AG04449 (cell line): ENCODE measurements at regions not wholly inside any gene's neighbourhood (a gene's known extent, or its start where the extent isn't known, plus 50 kb on each side); places are given as distances from the start of the nearest gene placed in this dataset.

Experiments
- CTCF ChIA-PET: fragments of 350-600 bp; formaldehyde crosslinking; extraction: SDS; loops from one replicate; lab custom pipeline; 2021; ENCODE audit warnings: antibody characterized with exemption; lab: Yijun Ruan, JAX
- POLR2A ChIA-PET: fragments of 400-600, 350-600 bp; formaldehyde crosslinking; extraction: SDS; loops from one replicate; lab custom pipeline; 2020; ENCODE audit warnings: antibody characterized with exemption, inconsistent platforms; lab: Yijun Ruan, JAX
- DNase-seq: peaks from one replicate; pipeline ENCODE4 v3.0.0-alpha.2; 2010; ENCODE audit warnings: low read depth, low spot score
- H3K4me3 ChIP-seq: 2 replicates; pipeline ENCODE4 v1.5.1; 2011; ENCODE audit warnings: low read depth, mild to moderate bottlenecking, control low read depth, low read length
- TF ChIP-seq, protein P1 (sequence below): IDR thresholded peaks from one replicate; pipeline ENCODE4 v1.5.1; 2011; ENCODE audit warnings: mild to moderate bottlenecking, moderate library complexity, low read length, control low read depth, inconsistent platforms; ENCODE audit not compliant: insufficient read depth; ENCODE audit errors: missing control alignments

DNA sequence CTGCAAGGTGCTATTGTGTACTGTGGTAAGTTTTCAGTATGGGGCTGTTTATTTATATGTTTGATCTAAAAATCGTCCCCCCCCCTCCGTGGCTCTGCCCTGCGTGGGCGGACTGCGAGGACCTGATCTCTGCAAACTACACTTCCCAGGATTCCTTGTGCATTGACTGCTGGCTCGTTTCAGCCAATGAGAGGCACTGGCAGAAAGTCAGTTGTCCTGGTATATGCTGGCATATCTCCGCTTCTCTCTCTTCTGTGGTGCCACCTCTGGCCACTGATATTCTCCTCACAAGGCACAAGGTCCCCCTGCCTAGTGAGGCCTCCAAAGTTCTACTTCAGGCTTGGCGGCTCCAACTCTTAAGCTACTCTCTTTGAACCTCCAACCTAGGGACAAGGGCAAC is 168.8 kb upstream of the ZFP42 start:
- TF ChIP-seq, protein P1, sequence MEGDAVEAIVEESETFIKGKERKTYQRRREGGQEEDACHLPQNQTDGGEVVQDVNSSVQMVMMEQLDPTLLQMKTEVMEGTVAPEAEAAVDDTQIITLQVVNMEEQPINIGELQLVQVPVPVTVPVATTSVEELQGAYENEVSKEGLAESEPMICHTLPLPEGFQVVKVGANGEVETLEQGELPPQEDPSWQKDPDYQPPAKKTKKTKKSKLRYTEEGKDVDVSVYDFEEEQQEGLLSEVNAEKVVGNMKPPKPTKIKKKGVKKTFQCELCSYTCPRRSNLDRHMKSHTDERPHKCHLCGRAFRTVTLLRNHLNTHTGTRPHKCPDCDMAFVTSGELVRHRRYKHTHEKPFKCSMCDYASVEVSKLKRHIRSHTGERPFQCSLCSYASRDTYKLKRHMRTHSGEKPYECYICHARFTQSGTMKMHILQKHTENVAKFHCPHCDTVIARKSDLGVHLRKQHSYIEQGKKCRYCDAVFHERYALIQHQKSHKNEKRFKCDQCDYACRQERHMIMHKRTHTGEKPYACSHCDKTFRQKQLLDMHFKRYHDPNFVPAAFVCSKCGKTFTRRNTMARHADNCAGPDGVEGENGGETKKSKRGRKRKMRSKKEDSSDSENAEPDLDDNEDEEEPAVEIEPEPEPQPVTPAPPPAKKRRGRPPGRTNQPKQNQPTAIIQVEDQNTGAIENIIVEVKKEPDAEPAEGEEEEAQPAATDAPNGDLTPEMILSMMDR, result no peak
- DNase-seq, result no peak
- H3K4me3 ChIP-seq, result no peak overlapping the region
- ChIA-PET POLR2A (no interaction called here), CTCF (no interaction called here)

DNA sequence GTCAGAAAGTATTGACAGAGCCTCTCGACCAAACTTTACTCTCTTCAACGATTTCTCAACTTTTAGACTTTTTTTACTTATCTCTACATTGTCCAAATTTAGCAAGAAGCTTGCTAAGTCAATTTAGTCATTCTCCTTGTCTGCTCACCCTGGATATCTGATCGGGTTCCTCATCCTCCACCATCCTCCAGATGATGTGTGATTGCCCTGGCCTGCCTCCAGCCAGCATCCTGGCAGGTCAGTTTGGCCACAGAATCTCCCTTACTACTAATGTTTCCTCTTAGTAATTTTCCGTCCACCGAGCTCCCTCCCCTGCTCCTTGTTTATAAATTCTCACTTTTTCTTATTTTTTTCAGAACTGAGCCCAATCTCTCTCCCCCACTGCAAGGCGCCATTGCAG is 167.9 kb upstream of the ZFP42 start:
- no peak for DNase-seq
- H3K4me3 ChIP-seq, result no peak overlapping the region
- TF ChIP-seq, protein P1, result no peak
- ChIA-PET POLR2A (interaction anchor here (0.6 kb wide), 1 partner anchor 1195 kb away, joined by 3 read pairs; no protein-coding TSS in a partner anchor), CTCF (no interaction called here)

DNA sequence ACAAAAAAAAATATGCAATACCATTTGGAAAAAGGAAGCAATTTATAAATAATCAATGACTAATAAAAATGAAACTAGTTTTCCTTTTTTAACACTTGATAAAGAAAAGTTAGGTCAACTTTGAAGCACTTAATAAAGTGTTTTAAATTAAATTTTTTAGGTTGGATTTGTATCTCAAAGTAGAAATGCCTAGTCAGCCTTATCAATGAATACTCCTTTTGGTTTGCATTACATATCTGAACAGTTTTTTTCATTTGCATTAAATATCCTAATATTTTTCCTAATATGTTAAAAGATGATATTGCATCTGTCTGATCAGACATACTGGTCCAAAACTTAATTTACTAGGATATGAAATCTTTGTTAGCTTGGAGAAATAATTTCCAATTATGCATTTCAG is 155.8 kb upstream of the ZFP42 start:
- H3K4me3 ChIP-seq, result no peak overlapping the region
- DNase-seq, result no peak
- POLR2A ChIA-PET, result no interaction called here
- TF ChIP-seq, protein P1, result no peak
- CTCF ChIA-PET, result no interaction called here

DNA sequence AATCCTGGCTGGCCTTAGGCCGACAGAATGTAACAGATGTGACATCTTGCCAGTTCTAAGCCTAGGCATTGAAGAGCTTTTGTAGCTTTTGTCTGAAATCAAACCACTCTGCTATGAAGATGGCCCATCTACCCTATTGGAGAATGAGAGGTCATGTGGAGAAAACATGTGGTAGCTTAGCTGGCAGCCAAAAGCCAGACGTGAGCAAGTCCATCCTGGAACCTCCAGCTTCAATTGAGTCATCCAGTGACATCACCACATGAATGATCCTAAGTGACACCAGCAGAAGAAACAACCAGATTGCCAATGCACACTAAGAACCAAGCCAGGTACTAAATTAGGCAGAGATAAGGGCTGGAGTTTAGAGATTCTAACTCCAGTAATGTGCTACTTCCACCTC is 154.8 kb upstream of the ZFP42 start:
- CTCF ChIA-PET, result no interaction called here
- no peak for DNase-seq
- H3K4me3 ChIP-seq, result no peak overlapping the region
- POLR2A ChIA-PET, result no interaction called here
- TF ChIP-seq, protein P1, result no peak

DNA sequence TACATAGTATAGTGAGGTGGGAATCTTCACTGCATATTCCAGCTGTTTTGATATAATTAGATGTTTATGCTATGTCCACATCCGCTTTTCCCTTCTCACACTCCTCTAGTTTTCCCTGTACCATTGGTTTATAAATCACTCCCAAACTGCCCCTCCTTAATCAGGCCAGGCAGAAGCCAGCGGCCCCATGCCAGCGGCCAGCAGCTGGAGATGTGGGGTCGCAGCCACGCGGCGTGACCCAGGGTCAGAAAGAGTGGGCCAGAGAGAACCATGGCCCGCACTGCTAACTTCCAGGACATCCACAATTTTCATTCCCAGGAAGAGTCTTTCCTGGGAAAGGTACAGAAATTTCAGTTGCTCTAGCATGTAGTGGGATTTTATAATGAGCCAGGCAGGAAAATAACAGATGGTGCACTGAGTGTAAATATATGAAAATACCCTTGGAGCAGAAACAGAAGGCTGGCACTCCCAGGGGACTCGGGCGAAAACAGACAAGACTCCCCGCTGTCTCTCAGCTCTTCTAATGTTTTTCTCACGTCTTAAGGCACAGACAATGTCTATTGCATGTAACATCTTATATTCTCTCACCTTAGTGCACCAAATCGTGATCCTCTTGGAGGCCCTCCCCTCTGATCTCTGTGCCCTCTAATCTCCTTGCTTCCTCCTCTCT is 145.9 kb upstream of the ZFP42 start:
- no peak overlapping the region for H3K4me3 ChIP-seq
- TF ChIP-seq, protein P1, result no peak
- CTCF ChIA-PET, result no interaction called here
- no peak for DNase-seq
- POLR2A ChIA-PET, result no interaction called here

DNA sequence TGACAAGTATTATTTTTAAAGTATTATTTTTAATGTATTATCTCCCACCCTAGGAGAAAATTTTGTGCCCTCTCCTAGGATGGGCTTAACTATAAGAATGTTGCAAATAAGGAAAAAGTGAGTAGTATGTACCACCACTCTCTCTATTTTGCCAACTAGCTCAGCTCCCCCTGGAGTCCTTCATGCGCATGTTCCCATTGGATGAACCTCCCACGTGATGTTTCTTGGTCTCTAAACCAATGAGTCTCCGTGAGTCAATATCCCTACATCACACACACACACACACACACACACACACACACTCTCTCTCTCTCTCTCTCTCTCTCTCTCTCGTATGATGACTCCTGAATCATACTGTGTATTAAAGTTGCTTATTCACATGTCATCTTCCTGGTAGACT is 129.7 kb upstream of the ZFP42 start:
- ChIA-PET CTCF (no interaction called here), POLR2A (no interaction called here)
- no peak for DNase-seq
- no peak overlapping the region for H3K4me3 ChIP-seq
- TF ChIP-seq, protein P1, result no peak
